Upper lobe of right lung (tissue), 1 donor: ENCODE measurements at regions not wholly inside any gene's neighbourhood (a gene's known extent, or its start where the extent isn't known, plus 50 kb on each side); places are given as distances from the start of the nearest gene placed in this dataset.
"Not testable (repeated sequence)": the region's sequence is repeated elsewhere in the genome, so short reads cannot be mapped to it uniquely, and the experiment has no call there.

Source experiments
- ATAC-seq: fragments of 200-7000 bp; cut with Tn5 transposase; one replicate; pipeline ENCODE4 v1.9.1; 2020; ENCODE audit warnings: mild to moderate bottlenecking, moderate library complexity
- DNase-seq: peaks from one replicate; pipeline ENCODE4 v3.0.0-alpha.2; 2020
- H3K27ac ChIP-seq: fragments of 200-600 bp; one replicate; pipeline ENCODE4 v1.8.0; 2022
- H3K27me3 ChIP-seq: fragments of 200-600 bp; one replicate; pipeline ENCODE4 v1.8.0; 2022; ENCODE audit warnings: mild to moderate bottlenecking
- H3K36me3 ChIP-seq: fragments of 200-600 bp; one replicate; pipeline ENCODE4 v1.8.0; 2022
- H3K4me1 ChIP-seq: fragments of 200-600 bp; one replicate; pipeline ENCODE4 v1.8.0; 2022
- H3K4me3 ChIP-seq: fragments of 200-600 bp; one replicate; pipeline ENCODE4 v1.8.0; 2022; ENCODE audit warnings: mild to moderate bottlenecking
- H3K9me3 ChIP-seq: fragments of 200-600 bp; one replicate; pipeline ENCODE4 v1.8.0; 2022
- intact Hi-C: fragments of 100-400 bp; cut with DNase I; formaldehyde crosslinking; loops from one replicate; pipeline ENCODE4 v1.11.0; 2022
- TF ChIP-seq, protein P1 (sequence below): fragments of 200-600 bp; IDR thresholded peaks from one replicate; pipeline ENCODE4 v1.8.0; 2022; ENCODE audit warnings: antibody characterized with exemption
- donor health status: DM: no; HTN: yes; CAD: no; lungs with severe emphysema.

DNA sequence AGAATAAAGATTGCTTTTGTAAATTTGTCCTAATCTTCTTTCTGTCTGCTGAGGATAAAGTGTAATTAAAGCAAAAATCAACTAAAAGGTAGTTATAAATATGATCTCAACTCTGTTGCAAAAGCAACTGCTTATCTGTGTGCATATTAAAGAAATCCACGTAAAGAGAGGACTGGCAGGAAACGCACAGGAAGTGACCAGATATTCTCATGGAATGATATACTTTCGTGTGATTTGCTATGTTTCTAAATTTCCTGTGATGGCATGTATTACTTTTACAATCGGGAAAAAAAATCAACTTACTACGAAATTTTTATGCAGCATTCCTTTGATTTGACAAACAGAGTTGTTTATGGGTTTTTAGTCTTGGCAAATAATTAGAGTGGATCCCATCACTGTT is 75.4 kb downstream of the RGS2 start:
- DNase-seq (no peak), ATAC-seq (no peak)
- Histone ChIP-seq H3K27ac (no peak overlapping the region), H3K4me1 (peaks cover 6% of the 10 kb centered on the region), H3K4me3 (no peak overlapping the region), H3K27me3 (no peaks in the 10 kb centered on the region), H3K9me3 (no peaks in the 10 kb centered on the region), H3K36me3 (no peaks in the 10 kb centered on the region)
- intact Hi-C loops: no loop called here
- TF ChIP-seq, protein P1, sequence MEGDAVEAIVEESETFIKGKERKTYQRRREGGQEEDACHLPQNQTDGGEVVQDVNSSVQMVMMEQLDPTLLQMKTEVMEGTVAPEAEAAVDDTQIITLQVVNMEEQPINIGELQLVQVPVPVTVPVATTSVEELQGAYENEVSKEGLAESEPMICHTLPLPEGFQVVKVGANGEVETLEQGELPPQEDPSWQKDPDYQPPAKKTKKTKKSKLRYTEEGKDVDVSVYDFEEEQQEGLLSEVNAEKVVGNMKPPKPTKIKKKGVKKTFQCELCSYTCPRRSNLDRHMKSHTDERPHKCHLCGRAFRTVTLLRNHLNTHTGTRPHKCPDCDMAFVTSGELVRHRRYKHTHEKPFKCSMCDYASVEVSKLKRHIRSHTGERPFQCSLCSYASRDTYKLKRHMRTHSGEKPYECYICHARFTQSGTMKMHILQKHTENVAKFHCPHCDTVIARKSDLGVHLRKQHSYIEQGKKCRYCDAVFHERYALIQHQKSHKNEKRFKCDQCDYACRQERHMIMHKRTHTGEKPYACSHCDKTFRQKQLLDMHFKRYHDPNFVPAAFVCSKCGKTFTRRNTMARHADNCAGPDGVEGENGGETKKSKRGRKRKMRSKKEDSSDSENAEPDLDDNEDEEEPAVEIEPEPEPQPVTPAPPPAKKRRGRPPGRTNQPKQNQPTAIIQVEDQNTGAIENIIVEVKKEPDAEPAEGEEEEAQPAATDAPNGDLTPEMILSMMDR: no peak

DNA sequence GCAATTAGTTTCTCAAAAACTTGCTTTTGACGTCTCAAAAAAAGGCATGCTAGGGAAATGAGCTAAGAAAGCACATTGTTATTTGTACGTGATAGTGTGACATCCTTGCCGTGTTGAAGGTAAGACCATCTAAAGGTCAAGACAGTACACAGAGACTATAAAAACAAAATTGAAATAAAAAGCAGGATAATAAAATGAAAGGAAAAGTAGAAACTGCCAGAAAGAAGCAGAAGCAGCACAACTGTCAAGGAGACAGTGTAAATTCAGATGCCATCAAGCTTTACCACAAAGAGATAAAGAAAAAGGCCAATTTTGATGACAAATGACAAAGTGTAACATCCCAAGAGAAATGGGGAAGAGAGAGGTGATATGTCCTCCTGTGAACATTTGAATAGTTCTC is 76.5 kb downstream of the RGS2 start:
- H3K27ac ChIP-seq, H3K4me3 ChIP-seq, DNase-seq, H3K36me3 ChIP-seq, H3K27me3 ChIP-seq, ATAC-seq, intact Hi-C loops, H3K9me3 ChIP-seq, H3K4me1 ChIP-seq: not testable (repeated sequence)

DNA sequence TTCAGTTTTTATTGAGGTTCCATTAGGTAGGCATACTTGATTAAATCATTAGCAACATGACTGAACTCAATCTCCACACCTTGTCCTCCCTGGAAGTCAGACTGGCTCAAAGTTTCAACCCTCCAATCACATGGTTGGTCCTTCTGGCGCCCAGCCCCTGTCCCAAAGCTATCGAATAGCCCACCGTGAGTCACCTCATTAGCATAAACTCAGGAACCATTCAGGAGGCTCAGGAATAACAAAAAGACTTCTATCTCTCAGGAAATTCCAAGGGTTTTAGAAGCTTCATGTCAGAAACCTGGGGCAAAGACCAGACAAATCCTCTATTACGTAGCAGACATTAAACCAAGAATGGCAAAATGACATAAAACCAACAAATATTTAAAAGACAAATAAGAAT is 78.6 kb downstream of the RGS2 start:
- H3K4me1 ChIP-seq: no peaks in the 10 kb centered on the region
- ATAC-seq (no peak), DNase-seq (no peak)
- H3K27me3 ChIP-seq: no peaks in the 10 kb centered on the region
- intact Hi-C loops: no loop called here
- H3K9me3 ChIP-seq: no peaks in the 10 kb centered on the region
- H3K4me3 ChIP-seq: no peak overlapping the region
- no peak overlapping the region for H3K27ac ChIP-seq
- no peaks in the 10 kb centered on the region for H3K36me3 ChIP-seq
- TF ChIP-seq, protein P1: no peak

DNA sequence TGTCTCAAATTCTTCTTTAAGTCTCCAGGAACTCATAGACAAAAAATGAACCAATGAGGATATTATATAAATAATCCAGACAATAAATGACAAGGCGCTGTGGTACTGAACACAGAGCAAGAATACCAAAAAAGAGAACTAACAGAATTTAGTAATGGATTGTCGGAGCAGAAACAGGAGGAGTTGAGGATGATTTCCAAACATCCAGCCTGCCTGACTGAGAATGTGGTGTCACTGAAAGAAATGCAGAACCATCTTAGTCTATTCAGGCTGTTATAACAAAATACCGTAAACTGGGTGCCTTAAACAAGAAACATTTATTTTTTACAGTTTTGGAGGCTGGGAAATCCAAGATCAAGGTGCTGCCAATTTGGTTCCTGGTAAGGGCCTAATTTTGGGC is 79.7 kb downstream of the RGS2 start:
- Histone ChIP-seq H3K27ac (no peak overlapping the region), H3K36me3 (no peaks in the 10 kb centered on the region), H3K27me3 (no peaks in the 10 kb centered on the region), H3K4me3 (no peak overlapping the region), H3K9me3 (no peaks in the 10 kb centered on the region), H3K4me1 (no peaks in the 10 kb centered on the region)
- no peak for DNase-seq
- peak; percentile 64 for ATAC-seq
- TF ChIP-seq, protein P1: no peak
- intact Hi-C loops: no loop called here

DNA sequence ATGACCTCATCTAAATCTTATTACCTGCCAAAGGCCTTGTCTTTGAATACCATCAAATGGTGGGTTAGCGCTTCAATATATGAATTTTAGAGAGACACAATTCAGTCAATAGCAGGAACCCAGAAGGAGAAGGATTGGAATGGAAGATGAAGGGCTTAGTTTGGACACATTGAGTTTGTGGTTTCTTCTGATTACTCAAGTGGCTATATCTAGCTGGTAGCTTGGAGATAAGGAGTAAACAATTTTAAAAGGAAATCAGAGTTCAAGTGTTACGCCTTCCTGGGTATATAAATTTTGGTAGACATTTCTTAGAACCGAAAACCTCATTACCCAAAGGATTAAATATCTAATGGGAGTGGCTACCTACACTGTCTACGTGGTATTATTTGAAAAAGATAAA is 80.2 kb downstream of the RGS2 start:
- ATAC-seq: no peak
- TF ChIP-seq, protein P1: no peak
- H3K4me1 ChIP-seq: no peaks in the 10 kb centered on the region
- no peak overlapping the region for H3K27ac ChIP-seq
- H3K4me3 ChIP-seq: no peak overlapping the region
- H3K27me3 ChIP-seq: no peaks in the 10 kb centered on the region
- no peaks in the 10 kb centered on the region for H3K36me3 ChIP-seq
- no peaks in the 10 kb centered on the region for H3K9me3 ChIP-seq
- intact Hi-C loops: no loop called here
- no peak for DNase-seq

DNA sequence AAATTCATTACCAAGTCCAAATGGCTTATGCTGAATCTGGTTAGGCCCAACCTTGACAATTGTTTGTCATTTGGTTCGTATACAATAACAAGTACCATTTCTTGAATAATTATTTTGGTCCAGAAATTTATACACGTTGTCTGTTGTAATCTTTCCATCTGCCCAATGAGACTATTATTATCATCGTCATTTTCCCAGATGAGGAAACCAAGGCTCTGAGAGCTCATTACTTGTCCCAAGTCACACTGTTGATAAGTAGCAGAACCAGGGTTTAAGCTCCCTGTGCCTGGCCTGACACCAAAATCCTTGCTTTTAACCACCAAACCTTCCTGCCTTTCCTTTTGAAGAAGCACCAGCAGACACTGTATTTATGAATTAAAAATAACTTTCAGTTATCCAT is 81.3 kb downstream of the RGS2 start:
- Histone ChIP-seq H3K27me3 (no peaks in the 10 kb centered on the region), H3K4me3 (no peak overlapping the region), H3K4me1 (no peaks in the 10 kb centered on the region), H3K36me3 (no peaks in the 10 kb centered on the region), H3K9me3 (no peaks in the 10 kb centered on the region), H3K27ac (no peak overlapping the region)
- DNase-seq (no peak), ATAC-seq (no peak)
- TF ChIP-seq, protein P1: no peak
- intact Hi-C loops: no loop called here
